Stimulated activated CD8-positive, alpha-beta memory T cell treated with anti-CD3 and anti-CD28 coated beads, Interleukin-4, amount 100 ng/mL, for 1 hour (primary cell): ENCODE measurements at regions not wholly inside any gene's neighbourhood (a gene's known extent, or its start where the extent isn't known, plus 50 kb on each side); places are given as distances from the start of the nearest gene placed in this dataset.
"Not testable (repeated sequence)": the region's sequence is repeated elsewhere in the genome, so short reads cannot be mapped to it uniquely, and the experiment has no call there.

ENCODE experiments used
- DNase-seq, 2 donors: peaks; one replicate each; pipeline ENCODE4 v3.0.0-alpha.2; 2020; ENCODE audit warnings: low read depth in 2 of 2, low spot score in 1 of 2

DNA sequence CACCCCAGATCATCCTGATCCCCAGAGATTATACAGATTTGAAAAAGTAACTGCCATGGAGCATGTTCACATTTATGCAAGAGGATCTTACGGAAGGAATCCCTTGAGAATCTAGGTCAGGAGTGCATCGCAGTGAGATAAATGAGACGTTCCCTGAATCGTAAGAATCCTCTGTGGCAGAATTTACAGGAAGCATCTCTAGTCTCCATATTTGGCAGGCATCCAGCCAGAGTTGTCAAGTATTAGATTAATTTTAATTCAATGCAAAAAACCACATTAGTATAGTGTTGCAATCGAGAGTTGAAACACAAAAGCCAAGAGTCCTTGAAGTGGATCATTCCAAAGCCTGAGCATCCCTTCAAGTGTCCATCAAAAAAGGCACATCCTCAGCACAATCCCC lies 100.8 kb downstream of the RRAGC start:
- DNase-seq, result no peak

DNA sequence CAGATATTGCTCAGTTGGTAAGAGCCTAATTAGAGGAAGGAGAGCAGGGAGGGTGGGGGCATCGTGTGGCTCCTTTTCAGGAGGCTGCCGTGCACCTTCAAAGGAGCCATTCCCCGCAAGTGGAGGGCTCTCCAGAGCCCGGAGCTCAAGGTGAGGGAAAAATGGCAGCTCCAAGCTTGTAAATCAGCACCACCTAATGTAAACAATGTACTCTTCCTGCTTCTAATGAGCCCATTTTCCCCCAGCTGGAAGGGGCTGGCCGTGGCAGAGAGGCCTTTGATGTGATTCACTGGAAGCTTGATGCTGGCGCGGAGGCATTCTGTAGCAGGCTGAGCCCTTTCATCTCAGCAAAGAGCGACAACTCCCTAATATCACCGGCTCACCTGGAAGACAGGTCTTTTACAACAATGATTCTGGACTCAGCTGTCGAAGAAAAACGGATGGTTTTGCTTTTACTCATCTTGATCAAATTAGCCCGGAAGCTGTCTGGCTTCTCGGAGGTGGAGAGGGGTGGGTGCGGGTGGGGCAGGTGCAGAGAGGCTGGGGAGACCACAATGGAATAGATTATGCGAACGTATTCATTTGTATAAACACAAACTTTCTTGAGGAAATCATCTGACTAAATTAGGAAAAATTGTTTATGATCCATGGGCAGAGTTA lies 112.5 kb downstream of the RRAGC start:
- no peak for DNase-seq

DNA sequence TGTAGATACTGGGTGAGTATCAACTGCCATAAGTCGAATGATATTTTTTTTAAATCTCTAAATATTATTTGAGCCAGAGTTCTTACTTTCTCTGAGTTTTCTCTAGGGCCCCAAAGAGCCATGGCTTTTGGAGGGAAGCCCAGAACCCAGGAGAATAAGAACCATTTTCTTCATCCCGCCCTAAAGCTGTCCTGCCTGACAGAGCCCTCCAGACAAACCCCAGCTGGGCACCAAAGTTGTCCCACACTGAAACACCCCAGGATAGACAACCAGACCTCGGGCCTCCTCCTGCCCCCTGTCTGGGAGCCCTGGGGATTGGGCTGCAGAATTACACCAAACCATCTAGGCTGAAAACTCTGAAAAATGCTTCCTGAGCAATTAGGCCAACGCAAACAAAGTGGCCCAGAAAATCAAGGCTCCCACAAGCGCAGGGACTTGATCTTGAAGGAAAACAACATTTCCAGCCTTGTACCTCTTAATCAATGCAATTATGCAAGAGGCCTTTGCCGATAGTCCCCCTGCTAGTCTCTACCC lies 113.1 kb downstream of the RRAGC start:
- DNase-seq, result no peak

DNA sequence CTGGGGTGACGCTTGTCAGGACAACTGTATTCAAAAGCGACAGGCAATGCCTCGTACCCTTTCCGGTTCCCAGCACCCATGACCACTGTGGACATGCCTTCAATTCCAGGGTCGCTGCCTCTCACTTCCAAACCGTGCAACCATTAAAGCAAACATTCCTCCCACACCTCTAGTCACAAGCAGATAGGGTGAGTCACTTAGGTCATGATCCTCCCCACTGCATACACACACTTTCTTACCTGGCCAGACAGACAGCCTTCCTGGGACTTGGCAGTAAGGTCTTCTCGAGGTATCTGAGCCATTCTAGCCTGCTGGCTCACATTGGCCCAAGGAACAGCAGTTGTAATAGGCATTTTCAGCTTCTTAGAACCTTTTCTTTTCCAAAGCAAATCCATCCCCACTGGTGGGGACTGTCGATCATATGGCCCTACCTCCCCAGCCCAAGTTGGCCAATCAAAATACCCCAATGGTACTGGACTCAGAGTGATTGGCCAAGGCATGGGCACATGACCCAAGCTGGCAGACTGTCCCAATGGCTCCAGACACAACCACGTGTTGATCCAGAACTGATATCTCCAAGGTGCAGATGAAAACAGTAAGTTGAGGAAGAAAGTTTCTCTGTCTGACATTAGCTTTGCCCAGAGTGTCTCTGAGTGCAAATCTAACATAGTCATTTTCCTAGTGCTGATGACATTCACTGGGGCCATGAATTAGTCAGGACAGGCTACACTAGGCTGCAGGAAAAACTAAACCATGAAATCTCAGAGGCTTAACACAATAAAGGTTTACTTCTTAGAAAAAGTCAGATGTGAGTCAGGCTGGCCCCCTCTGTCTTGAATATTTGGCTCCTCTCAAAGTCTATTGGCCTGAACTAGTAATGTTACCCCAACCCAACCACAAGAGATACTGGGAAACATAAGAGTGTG lies 113.8 kb downstream of the RRAGC start:
- no peak for DNase-seq

DNA sequence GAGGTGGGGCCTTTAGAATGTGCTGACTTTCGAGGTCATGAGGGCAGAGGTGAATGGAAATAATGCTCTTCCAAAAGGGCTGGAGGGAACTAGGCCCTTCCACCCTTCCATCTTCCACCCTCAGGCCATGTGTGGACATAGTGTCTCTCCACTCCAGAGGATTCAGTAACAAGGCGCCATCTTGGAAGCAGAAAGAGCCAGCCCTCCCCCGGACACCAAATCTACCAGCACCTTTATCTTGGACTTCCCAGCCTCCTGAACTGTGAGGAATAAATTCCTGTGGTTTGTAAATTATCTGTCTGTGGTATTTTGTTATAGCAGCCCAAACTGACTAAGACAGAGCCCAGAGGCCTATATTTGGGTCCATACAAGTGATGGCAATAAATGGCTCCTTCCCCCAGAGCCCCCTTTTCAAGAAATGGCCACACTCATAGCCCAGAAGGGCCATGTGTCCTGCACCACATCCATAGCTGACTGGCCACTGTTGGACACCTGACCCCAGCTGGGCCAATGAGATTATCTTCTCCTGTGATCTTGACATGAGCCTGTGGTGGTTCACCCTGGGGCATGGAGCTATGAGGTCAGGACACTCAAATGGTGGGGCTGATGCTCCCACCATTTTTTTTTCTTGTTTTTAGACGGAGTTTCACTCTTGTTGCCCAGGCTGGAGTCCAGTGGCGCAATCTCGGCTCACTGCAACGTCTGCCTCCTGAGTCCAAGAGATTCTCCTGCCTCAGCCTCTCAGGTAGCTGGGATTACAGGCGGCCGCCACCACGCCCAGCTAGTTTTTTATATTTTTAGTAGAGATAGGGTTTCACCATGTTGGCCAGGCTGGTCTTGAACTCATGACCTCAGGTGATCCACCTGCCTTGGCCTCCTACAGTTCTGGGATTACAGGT lies 114.9 kb downstream of the RRAGC start:
- no peak for DNase-seq

DNA sequence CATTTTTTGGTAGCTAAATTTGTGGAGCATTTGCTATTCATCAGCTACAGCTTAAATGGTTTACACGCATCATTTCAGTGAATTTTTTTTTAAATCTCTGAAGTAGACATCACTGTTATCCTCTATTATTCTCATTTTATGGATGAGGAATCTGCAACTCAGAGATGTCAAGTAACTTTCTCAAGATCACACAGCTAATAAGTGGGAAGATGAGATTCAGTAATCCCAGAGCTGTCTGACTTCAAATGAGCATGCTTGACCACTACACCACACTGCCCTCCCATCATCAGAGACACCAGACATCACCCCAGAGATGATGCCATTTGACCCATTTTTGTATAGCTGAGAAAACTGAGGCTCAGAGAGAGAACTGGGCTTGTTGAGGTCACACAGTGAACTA lies 116.4 kb downstream of the RRAGC start:
- no peak for DNase-seq

DNA sequence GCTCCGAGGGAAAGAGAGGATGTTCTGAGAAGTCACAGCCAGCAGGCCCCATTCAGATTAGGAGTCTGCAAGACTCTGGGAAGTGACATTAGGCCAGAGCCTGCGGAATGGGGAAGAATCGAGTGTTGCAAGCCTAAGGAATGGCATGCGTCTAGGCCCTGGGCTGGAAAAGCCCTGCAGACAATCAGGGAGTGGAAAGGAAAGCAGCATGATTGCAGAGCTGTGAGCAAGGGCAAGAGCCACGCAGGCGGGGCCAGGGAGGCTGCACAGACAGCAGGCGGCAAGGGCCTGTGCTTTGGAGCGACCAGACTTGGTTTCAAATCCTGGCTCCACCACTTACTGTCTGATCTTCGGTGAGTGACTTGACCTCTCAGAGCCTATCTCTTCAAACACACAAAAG lies 118.2 kb downstream of the RRAGC start:
- no peak for DNase-seq

DNA sequence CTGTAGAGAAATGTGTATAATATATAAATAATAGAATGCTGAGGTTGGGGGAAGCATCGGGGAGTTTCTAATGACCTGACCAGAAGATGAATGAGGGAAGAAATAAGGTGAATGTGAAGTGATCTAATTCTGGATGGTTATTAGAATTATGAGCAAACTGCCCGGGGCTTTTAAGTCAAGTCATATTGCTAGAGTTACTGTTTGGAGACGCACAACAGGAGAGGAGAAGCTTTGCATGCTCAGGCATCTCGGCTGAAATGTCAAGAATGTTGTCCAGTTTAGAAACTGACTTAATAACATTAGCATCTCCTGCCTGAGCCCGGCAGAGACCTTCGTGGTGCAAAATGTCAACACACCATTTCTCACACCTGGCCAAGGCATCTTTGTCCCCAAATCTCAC lies 119.1 kb downstream of the RRAGC start:
- DNase-seq, result no peak

DNA sequence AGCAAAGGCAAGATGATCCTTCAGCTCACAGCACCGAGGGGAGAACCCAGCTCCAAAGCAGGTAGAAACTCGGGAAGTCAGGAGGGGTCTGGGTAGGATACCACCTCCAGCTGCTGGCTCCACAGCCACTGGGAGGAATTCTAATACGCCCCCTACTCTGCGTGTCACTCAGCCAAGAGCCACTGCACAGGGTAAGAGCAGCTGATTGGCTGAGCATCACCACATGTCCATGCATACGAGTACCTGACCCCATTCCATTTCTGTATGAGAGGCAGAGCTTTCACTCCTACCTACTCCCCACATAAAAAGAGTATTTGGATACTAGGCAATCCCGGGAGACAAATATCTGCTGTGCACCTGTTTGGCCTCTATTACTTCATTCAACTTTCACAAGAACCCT lies 121.4 kb downstream of the RRAGC start:
- no peak for DNase-seq

DNA sequence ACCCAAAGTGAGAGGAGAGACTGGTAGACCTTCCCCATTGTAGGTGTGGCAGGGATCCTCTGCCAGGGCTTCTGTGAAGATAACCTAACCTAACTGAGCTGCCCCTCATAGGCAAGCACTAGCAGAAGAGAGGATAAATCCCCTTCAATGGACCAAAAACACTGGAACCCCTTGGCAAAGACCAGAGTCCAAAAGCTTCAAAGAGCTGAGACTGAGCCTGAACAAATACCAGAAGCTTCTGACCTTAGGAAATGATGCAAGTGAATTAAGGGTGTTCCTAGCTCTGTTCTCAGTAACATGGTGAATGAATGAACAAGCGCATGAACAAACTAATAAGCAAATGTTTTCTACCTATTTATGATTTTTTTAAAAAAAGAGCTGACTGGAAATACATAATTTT lies 123.2 kb downstream of the RRAGC start:
- no peak for DNase-seq

DNA sequence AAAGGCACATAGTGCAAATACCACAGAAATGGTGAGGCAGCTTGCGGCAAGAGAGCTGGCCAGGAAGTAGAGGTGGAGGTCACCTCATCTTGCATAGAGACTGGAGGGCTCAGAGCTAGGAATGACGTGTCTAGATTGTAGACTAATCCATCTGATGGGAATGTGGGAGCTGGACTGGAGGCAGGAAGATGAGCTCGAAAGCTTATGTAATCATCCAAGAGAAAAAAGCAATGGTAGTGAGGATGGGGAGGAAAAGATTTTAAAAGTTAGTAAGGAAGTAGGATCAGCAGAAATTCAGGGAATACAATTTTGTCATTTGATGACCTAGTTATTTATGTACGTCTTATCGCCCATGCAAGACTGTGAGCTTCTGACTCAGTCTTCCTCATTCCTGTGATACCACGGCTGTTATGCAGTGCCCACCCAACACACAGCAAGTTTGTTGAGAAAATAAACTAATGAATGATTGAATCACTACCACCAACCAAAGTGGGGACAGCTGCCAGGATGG lies 123.9 kb downstream of the RRAGC start:
- no peak for DNase-seq

DNA sequence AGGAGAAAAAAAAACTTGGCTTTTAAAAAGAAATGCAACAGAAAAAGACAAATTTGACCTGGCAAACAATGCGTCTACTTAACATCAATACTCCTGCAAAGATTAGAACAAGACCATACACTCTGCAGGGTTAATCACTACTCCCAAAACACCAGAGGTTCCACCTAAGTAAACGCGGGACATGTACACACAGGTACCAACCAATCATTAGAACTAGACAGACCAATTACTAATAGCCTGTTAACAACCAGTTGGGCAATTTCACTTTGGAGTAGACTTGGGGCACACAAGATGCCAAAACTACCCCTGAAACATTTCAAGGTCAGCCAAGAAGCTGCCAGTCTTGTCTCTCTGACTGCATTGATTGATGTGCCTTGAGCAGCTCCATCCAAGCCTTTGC lies 125.8 kb downstream of the RRAGC start:
- DNase-seq, result no peak

DNA sequence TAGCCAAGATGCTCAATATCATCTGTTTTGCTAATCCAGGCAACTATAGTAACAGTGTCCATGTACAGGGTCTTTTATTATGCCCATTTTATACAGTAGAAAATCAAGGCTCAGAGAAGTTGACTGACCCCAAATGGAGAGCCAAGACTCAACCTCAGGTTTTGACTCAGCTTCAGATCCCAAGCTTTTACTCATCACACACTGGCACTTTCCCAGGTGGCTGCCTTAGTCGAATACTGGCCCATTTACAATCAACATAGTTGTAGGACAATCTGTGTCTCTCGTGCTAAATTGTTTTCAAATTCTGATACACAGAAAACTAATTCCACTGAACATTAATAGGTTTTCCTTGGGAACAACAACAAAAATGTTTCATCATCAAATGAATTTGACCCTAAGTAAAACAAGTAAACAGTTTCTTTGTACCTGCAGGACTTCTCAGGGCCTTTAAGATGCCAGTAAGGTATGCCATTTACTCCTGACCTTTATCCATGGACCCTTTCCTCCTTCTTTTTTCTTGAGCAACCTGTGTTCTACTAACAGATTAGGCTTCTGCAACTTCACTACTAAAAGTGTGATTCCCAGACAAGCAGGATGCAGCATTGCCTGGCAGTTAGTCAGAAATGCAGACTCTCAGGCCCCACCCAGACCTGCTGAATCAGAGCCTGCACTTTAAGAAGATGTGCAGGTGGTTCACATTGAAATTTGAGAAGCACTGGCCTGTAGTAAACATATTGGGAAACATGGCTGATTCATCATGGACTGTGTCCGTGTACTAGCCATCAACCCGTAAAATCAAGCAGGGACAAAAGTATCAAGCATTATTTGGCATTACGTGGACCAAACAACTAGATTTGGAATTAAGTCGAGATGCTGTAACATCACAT lies 128.8 kb downstream of the RRAGC start:
- no peak for DNase-seq

DNA sequence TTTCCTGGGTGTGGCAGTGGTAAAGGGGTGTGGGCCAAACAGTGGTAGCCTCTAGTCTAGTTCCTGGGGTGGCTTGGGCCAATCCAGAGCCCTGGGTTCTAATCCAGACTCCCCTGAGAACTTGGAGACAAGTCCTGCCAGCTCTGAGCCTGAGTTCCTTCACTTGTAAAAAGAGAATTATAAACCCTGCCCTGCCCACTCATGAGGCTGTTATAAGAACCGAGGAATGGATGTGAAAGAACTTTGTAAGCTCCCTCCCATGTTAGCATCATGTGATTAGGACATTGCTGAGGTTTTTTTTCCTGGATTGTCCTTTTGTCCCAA lies 131.0 kb downstream of the RRAGC start:
- DNase-seq, result no peak

DNA sequence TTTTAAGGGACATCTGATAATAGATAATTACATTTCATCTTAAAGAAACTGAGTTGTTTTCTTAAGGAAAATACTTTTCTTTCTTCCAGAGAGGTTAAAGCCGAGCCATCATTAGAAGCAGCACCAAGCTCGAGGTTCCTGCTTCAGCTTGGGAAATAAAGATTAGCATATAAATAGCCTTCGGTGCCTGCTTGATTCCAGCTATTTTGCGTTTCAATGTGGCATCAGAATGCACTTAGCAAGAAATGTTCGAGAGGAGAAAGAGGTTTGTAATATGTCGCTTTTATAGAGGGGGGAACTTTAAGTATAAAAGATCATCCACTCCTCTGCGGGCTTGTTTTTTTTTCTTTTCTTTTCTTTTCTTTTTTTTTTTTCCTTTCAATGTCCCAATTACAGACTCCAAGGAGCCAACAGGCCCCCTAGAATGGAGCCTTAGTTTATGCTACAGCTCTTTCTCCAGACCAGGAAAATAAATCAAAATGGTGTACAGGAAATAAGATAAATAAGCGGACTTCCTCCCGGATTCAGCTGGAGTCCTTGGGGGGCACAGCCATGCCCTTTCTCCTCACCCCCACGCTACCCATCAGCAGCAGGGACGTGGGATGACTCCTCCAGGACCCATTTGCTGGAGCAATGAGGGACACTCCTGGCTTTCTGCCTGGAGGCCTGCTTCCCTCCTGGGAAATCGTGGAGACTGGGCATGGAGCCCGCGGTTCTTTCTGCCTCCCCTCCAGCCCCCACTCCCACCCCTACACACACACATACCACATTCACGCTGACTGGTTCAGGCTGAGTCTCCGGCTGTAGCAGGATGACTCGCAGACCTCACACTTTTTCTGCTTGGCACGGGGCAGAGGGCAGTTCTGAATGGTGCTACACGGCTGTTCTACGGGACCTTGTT lies 131.6 kb downstream of the RRAGC start:
- no peak for DNase-seq

DNA sequence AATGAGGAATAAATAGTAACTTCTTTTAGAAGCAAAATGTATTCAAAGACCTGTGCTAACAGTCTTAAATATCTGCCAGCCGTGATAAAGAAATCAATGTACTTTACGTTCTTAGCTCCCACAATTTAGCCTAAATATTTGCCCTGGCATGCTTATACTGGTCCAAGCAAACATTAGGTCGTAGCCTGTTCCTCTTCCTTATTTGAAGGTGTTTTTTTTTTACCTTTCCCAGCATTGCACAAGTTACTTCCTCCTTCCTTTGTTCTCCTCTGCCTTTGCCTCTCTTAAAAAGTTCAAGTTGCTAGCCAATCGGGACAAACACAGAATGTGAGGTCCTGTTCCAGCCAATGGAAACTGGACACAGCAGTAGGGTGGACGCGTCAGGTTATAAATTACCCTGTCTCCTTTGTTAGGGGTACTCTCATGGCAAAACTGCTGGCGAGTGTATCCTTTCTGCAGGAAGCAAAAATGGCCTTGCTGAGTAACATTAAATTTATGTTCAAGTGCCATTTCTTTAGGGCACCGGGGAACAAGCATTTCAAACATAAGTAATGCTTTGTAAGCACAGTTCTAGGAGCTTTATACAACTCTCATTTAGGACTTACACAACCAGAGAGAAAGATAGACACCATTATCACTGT lies 134.1 kb downstream of the RRAGC start:
- DNase-seq, result not testable (repeated sequence)

DNA sequence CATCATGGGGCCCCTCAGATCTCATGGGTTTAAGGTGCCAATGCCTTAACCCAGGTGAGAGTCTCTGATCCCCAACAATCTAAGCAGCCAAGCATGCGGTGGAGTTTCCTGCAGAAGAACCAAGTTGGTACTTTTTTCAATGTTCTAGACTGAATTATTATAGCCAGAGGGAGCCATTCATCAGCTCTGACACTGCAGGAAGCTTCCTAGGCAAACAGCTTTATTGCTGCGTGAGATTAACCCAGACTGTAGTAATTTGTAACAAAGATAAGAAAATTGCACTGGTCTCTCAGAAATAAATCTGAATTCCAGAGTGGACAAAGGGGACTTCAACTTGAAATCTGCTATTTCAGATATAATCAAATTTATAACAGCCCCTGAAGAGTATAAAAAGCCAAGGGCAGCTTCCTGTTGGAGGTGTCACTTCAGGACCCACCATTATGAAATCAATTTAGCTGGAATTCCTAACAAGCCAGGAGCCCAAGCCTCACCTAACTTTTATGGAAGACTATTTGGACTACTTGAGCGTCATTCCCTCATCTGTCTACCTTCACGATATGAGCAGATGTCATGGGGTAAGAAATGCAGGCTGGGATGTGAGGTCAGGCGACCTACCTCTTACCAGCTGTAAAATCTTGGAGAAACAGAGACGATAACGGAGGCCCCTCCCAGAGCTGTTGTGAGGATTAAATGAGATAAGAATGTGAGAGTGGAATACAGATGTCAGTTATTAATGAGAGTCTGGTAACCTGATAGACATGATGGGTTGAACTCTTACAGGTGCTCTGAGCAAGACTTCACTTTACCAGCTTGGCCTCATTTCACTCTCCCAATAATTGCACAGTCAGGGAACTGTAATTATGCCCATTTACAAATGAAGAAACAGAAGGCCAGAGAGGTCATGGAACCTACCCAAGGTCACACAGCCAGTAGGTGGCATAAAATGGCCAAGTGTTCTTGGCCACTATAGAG lies 135.1 kb downstream of the RRAGC start:
- no peak for DNase-seq

DNA sequence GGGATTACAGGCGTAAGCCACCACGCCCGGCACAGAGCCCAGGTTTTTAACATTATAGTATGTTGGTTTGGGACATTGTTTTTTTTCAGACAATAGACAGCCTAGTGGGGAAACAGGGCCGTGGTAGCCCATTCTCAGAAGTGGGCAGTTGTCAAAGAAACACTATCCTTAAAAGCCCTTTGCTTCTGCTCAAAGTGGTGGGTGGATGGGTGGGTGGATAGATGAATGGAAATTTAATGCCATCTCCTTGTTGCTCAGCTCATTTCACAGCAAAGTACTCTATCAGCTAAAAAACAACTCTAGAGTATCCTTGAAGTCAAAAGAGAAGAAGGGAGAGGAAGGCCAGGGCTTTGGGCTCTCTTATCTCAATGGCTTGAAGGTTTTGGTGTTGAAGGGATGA lies 137.8 kb downstream of the RRAGC start:
- DNase-seq, result no peak
